Tibial nerve (tissue), 4 donors: ENCODE measurements at regions not wholly inside any gene's neighbourhood (a gene's known extent, or its start where the extent isn't known, plus 50 kb on each side); places are given as distances from the start of the nearest gene placed in this dataset.

Experiments used
- CTCF ChIP-seq, 5 experiments: fragments of 200-600 bp in 3 of 5; fragments of 450-650 bp in 2 of 5; sonication (generic) in 3 of 5; IDR thresholded peaks; one replicate each; pipeline ENCODE4 v1.5.1; 2016 to 2019; ENCODE audit warnings: antibody characterized with exemption in 5 of 5, mild to moderate bottlenecking in 3 of 5, moderate library complexity in 2 of 5
- EP300 ChIP-seq, 2 donors: sonication (generic); formaldehyde crosslinking; IDR thresholded peaks; one replicate each; pipeline ENCODE4 v1.6.1; 2017; ENCODE audit warnings: antibody characterized with exemption in 2 of 2, mild to moderate bottlenecking in 1 of 2
- POLR2A ChIP-seq, 2 donors: fragments of 450-650 bp; IDR thresholded peaks; one replicate each; pipeline ENCODE4 v1.6.1; 2017; ENCODE audit warnings: antibody characterized with exemption in 2 of 2, mild to moderate bottlenecking in 2 of 2, moderate library complexity in 2 of 2

- TF ChIP-seq CTCF (IDR thresholded peaks at IDR 0.05), result no peak
- no peak for TF ChIP-seq POLR2A (IDR thresholded peaks at IDR 0.05)
- no peak for TF ChIP-seq EP300 (IDR thresholded peaks at IDR 0.05)
Measured at GRCh38 chr16:66291833-66292232, 74.7 kb upstream of the CDH5 start.
